DMS53 treated with DMSO at 0.1 percent for 48 hours (cell line): ENCODE measurements at regions not wholly inside any gene's neighbourhood (a gene's known extent, or its start where the extent isn't known, plus 50 kb on each side); places are given as distances from the start of the nearest gene placed in this dataset.

ENCODE experiments used
- DNase-seq: peaks from one replicate; lab custom pipeline; 2025; ENCODE audit not compliant: unreplicated experiment; lab: John Stamatoyannopoulos, UW

- DNase-seq, result no peak
Observed at GRCh38 chr7:81648716-81649115, 121.1 kb downstream of the HGF start.

DNA sequence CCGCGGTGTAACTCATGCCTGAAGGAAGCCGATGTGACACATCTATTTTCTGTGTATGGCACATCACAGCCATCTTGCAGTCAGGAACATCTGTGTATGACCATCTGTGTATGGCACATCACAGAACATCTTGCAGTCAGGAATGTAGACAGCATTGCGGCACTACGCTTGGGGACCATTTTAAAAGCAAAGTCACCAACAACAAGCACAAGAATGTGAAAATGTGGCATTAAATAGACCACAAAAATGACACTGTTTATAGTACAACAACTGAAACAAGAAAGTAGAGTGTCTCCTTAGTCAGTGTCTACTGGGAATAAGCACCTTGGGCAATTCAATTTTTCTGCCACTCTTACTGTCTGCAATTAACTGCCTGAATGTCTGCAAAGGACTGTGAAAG is 124.4 kb downstream of the HGF start:
- no peak for DNase-seq

GRCh38 chr7:81641873-81642272 is 128.0 kb downstream of the HGF start:
- DNase-seq, result no peak

- peak; percentile 98 for DNase-seq
Observed at GRCh38 chr7:81638198-81638597, 131.6 kb downstream of the HGF start.

DNA sequence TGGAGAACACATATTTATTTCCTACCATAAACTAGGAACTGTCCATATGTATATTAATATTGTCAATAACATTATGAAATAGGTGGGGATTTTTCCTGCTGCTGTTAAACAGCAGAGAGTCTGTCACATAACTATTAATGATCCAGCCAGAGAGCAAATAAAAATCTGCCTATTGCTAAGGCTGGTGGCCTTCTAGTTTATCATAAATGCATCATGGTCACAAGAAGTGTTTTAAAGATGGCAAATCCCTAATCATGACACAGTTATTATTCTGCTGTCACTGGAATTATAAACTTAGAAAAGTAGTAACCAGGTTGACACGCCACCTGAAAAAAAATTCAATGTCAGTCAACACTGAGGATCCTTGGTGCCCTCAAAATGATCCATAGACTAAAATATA is 132.3 kb downstream of the HGF start:
- no peak for DNase-seq

DNA sequence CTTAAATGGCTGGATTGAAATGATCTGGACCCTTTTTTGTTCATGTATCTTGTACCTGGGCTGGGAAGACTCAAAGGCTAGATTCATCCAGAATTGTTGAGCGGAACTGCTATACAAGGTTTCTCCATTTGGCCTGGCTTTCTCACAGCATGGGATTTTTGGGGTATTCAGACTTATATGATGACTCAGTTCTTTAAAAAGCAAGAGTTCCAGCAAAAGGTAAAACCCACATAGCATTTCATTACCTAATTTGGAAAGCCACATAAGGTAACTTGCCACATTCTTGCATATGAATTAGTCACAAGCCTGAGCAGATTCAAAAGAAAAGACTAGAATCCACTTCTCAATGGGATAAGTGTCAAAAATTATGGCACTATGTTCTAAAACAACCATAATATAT is 137.4 kb downstream of the HGF start:
- DNase-seq, result no peak

DNA sequence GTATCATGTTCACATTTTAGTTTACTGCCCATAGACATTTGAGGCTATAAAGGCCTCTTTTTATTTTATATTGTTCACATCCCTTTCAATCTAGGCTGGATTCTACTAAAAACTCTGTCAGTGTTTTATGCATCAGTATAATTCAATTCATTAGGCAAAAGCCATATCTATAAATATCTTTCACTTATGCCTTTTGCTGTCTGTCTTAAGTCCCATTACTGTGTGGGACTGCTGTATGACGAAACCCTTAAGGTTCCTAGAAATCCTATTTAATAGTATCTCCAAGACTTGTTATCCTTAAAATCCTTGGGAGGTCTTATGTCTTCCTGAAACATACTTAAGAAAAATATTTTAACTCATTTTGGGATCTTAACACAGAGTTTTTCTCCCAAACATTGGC is 139.2 kb downstream of the HGF start:
- no peak for DNase-seq

DNA sequence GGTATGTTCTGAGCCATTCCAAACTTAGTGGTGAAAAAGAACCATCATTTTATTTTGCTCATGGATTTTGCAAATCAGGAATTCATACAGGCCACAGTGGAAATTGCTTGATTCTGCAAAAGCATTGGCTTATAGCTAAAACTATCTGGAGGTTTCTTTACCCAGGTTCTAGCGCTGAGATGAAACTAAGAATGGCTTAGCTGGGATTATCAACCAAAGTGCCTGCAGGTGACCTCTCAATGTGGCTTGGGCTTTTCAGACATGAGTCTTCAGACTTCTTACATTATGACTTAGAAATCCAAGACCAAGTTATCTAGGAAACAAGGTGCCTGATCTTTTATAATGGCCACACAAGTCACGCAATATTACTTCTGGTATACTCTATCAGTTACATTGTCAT is 140.1 kb downstream of the HGF start:
- DNase-seq, result no peak

- no peak for DNase-seq
Observed at GRCh38 chr7:81628951-81629350, 140.9 kb downstream of the HGF start.

GRCh38 chr7:81627536-81628287 is 142.1 kb downstream of the HGF start:
- DNase-seq, result no peak

DNA sequence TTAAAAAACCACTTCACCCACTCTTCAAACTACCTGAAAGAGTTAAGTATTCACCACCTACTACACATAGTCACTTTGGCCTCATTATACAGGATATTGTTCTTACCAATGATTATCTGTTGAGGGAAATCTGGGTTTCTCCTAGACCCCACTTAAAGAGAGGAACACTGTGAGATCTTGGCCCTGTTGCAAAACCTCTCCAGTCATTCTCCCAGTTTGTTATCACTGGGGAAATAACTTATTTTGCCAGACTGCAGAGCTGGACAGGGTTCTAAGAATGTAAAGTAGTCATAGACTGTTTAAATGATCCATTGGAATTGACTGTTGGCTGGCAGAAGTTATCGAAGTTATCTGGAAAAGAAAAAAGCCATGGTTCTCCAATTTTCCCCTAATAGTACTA is 143.8 kb downstream of the HGF start:
- no peak for DNase-seq

DNA sequence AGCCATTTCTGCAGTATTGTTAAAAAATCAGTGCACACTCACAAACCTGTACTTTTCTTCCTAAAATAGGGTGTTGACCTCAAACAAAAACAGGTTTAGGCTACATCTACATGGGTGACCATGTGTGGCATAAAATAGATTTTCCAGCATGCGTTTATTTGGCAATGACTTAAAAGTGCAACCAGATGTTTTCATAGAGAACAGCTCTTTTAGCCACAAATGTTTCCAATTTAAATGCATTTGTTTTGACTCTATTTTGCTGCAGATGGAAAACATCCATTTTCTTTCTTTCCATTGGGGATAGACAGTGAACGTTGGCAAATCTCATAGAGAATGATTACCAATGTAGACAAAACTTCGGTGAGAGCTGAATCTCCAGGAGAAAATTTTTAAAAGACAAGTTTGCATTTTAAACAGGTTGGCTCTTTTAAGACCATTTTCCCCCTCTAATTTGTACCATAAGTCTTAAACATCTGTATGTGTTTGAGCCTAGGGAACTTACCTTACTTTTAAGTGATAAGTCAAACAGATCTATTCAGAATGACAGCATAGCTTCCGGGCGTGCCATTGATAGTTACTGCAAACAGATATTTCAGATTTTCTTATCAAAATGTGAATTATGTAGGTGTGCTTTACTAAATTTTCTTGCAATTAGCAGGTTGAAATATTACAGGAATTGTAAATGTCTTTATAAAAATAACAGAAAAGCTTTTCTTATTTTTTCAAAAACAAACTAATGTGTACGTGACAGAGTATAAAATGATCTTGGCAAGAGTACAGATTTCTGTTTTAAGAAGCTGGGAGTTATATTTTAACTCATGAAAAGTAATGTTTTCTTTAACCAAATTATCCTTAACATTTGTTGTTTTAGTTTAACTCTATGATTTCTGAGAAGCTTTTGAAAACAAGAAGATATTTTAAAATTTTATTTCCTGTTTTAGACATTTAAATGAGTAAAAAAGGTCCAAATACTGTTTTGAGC is 144.9 kb downstream of the HGF start:
- DNase-seq, result no peak

DNA sequence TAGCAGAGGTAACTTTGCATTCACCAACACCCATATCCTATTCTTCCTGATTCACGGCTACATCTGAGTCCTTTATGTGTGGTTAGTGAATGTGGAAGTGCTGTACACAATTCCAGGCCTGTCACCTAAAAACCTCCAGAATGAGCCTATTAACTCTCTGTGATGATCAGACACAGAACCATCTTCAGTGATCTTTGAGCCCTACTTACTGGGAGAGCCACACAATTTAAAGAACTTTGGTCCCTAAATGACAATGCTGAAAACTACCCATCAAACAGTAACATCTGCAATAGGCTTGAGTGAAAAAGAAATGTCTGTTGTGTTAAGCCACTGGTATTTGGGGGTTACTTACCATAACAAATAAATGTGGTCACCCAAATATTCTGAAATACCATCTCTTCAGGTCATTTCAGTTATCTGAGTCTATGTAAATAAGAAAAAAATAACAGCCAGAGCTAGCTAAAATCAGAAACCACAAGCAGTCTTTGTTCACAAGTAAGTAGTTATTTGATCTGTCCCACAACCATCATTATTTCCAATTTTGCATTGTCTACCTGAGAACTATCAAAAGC is 145.7 kb downstream of the HGF start:
- no peak for DNase-seq

DNA sequence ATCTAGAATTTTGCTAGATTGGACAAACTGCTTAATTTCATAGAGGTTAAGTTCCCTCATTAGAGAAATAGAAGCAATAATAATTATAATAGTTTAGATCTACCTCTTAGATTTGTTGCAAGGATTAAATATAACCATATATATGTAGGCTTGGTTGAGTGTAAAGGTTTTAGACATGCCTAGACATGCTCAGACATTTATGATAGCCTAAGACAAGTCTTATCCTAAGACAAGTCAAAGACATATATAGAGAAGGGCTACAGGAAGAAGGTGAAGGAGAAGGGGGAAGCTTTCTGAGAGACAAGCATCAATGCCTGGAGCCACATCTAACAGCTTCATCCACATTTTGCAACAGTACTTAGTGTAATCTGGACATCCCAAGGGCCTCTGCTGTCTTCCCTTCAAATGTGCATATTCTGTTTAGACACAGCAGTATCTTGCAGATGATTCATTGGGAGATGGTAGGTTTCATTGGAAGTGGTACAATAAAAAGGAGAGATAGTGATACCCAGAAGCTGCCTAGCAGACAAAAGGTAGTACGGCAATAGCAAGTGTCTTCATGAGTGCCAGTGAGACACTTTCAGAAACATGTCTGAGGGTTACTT is 146.5 kb downstream of the HGF start:
- DNase-seq, result no peak

GRCh38 chr7:81621893-81622292 is 148.0 kb downstream of the HGF start:
- no peak for DNase-seq

GRCh38 chr7:81618396-81619014 is 151.3 kb downstream of the HGF start:
- peak; percentile 29 for DNase-seq

DNA sequence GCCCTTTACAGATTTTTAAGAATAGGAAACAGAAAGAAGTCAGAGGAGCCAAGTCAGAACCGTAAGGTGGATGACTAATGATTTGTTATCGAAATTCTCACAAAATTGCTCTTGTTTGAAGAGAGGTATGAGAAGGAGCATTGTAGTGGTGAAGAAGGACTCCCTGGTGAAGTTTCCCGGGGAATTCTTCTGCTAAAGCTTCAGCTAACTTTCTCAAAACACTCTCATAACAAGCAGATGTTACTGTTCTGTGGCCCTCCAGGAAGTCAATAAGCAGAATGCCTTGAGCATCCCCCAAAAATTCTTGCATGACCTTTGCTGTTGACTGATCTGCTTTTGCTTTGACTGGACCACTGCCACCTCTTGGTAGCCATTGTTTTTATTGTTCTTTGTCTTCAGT is 152.9 kb downstream of the HGF start:
- no peak for DNase-seq

GRCh38 chr7:81611805-81612204 is 158.0 kb downstream of the HGF start:
- DNase-seq, result no peak

DNA sequence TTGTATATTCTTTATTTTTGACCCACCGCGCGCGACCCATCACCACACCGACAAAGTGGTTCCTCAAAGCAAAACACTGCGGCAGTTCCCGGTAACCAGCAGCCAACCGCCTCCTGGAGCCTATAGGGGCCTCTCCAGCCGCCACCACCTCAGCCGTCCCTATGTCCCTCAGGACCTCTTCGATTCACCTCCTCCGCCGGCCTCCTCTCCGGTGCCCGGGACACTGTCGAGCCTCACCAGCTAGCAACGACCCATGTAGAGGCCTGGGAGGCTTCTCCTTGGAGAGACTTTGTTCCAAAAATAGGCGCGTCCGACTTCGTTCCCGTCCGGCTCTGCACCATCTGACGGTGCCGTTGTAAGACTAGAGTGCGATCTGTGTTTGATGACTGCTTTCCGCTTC is 158.8 kb downstream of the HGF start:
- no peak for DNase-seq

DNA sequence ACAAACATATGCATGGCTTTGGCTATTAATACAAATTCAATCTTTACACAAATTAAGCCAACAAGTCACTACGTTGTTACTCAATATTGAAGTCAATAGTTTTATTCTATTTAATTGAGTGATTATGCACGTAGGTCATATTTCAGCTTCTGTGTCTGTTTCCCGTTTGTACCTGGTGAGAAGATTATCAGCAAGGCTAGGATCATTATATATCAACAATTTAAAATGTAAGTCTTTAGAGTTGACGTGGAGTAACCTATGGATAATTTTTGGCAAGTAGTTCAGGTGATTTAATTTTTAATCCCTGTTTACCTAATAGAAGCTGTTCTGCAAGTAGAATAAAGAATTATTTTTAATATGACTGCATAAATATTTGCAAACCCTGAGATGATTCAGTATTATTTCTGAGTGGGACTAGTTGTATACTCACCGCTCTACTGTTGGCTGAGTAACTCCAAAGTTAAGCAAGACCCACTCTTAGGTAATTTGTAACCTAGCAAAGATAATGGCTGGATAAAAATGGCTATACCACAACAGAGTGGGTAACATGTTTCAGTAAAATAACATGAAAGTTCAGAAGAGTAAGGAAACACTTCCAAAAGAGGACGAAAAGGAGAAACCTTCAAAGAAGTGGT is 161.0 kb downstream of the HGF start:
- DNase-seq, result no peak

GRCh38 chr7:81607987-81608386 is 161.9 kb downstream of the HGF start:
- DNase-seq, result no peak
